Liver (tissue), 8 donors: ENCODE measurements at regions not wholly inside any gene's neighbourhood (a gene's known extent, or its start where the extent isn't known, plus 50 kb on each side); places are given as distances from the start of the nearest gene placed in this dataset.

Experiments
- DNase-seq: peaks from one replicate; pipeline ENCODE4 v3.0.0-alpha.2; 2017; ENCODE audit warnings: low spot score
- H3K27ac ChIP-seq, 2 donors: one replicate each; pipeline ENCODE4 v1.7.0; 2013; ENCODE audit warnings: inconsistent platforms in 2 of 2, low read length in 2 of 2, control low read depth in 1 of 2, low read depth in 1 of 2, mild to moderate bottlenecking in 1 of 2
- H3K27me3 ChIP-seq, 4 donors: one replicate each; pipeline versions ENCODE4 v1.6.1 to v1.7.0; 2013; ENCODE audit warnings: low read length in 3 of 4, inconsistent platforms in 1 of 4, mild to moderate bottlenecking in 1 of 4, moderate library complexity in 1 of 4; ENCODE audit not compliant: control insufficient read depth in 4 of 4, insufficient read depth in 4 of 4
- H3K36me3 ChIP-seq, 4 donors: one replicate each; pipeline versions ENCODE4 v1.6.1 to v1.7.0; 2013; ENCODE audit warnings: low read length in 3 of 4, mild to moderate bottlenecking in 3 of 4, low read depth in 1 of 4, moderate library complexity in 1 of 4; ENCODE audit not compliant: control insufficient read depth in 4 of 4, insufficient read depth in 3 of 4
- H3K4me1 ChIP-seq, 4 donors: one replicate each; pipeline versions ENCODE4 v1.6.1 to v1.7.0; 2013; ENCODE audit warnings: low read length in 3 of 4, mild to moderate bottlenecking in 3 of 4, moderate library complexity in 1 of 4; ENCODE audit not compliant: control insufficient read depth in 4 of 4, insufficient read depth in 4 of 4
- H3K4me3 ChIP-seq, 3 donors: one replicate each; pipeline versions ENCODE4 v1.6.1 to v1.7.0; 2013; ENCODE audit warnings: low read length in 3 of 3, control low read depth in 1 of 3, low read depth in 1 of 3, mild to moderate bottlenecking in 1 of 3
- H3K9ac ChIP-seq, 2 donors: one replicate each; pipeline ENCODE4 v1.7.0; 2013; ENCODE audit warnings: low read length in 2 of 2, mild to moderate bottlenecking in 2 of 2, moderate library complexity in 2 of 2, control low read depth in 1 of 2, low read depth in 1 of 2
- H3K9me3 ChIP-seq, 4 donors: one replicate each; pipeline versions ENCODE4 v1.6.1 to v1.7.0; 2013; ENCODE audit warnings: low read length in 3 of 4; ENCODE audit not compliant: control insufficient read depth in 4 of 4
- ATF3 ChIP-seq: IDR thresholded peaks from 2 replicates; pipeline ENCODE4 v1.6.1; 2016; ENCODE audit warnings: antibody characterized with exemption
- CTCF ChIP-seq: fragments of 150-350 bp; IDR thresholded peaks from 2 replicates; pipeline ENCODE4 v1.5.1; 2017; ENCODE audit warnings: improper control_type of control experiment, low read depth, low read length; ENCODE audit not compliant: missing input control
- EGR1 ChIP-seq, 2 donors: IDR thresholded peaks; 2 replicates each; pipeline ENCODE4 v1.6.1; 2016 to 2018; ENCODE audit warnings: antibody characterized with exemption in 2 of 2, low read depth in 2 of 2
- FOXA2 ChIP-seq: IDR thresholded peaks from 2 replicates; pipeline ENCODE4 v1.6.1; 2016; ENCODE audit warnings: antibody characterized with exemption
- HNF4G ChIP-seq: IDR thresholded peaks from 2 replicates; pipeline ENCODE4 v1.6.1; 2016; ENCODE audit warnings: antibody characterized with exemption
- JUND ChIP-seq, 2 donors: IDR thresholded peaks; 2 replicates each; pipeline ENCODE4 v1.6.1; 2016; ENCODE audit warnings: antibody characterized with exemption in 2 of 2
- NR2F2 ChIP-seq: IDR thresholded peaks from 2 replicates; pipeline ENCODE4 v1.6.1; 2016; ENCODE audit warnings: antibody characterized with exemption
- RAD21 ChIP-seq, 2 donors: IDR thresholded peaks; 2 replicates each; pipeline ENCODE4 v1.6.1; 2016; ENCODE audit warnings: antibody characterized with exemption in 2 of 2, mild to moderate bottlenecking in 2 of 2
- RXRA ChIP-seq, 2 donors: IDR thresholded peaks; 2 replicates each; pipeline ENCODE4 v1.6.1; 2017 to 2018; ENCODE audit warnings: antibody characterized with exemption in 2 of 2, mild to moderate bottlenecking in 1 of 2
- SP1 ChIP-seq: IDR thresholded peaks from 2 replicates; pipeline ENCODE4 v1.6.1; 2018; ENCODE audit warnings: antibody characterized with exemption, mild to moderate bottlenecking
- YY1 ChIP-seq: IDR thresholded peaks from 2 replicates; pipeline ENCODE4 v1.6.1; 2016; ENCODE audit warnings: antibody characterized with exemption, mild to moderate bottlenecking
- WGBS: extraction: QIAGEN DNeasy Blood & Tissue Kit; methylation state at CpG from one replicate; pipeline ENCODE4 v1.1.7; 2013; 5-methylcytosine and 5-hydroxymethylcytosine counted together
- TF ChIP-seq, protein P1 (sequence below): IDR thresholded peaks from 2 replicates; pipeline ENCODE4 v1.6.1; 2016; ENCODE audit warnings: antibody characterized with exemption
- TF ChIP-seq, protein P2 (sequence below): IDR thresholded peaks from 2 replicates; pipeline ENCODE4 v1.6.1; 2016; ENCODE audit warnings: antibody characterized with exemption, mild to moderate bottlenecking
- TF ChIP-seq, protein P3 (sequence below): IDR thresholded peaks from 2 replicates; pipeline ENCODE4 v1.6.1; 2016; ENCODE audit warnings: antibody characterized with exemption
- donor health status: healthy.
- donor health status: healthy.
- donor health status: healthy.
- donor health status: healthy.
- donor health status: healthy.

DNA sequence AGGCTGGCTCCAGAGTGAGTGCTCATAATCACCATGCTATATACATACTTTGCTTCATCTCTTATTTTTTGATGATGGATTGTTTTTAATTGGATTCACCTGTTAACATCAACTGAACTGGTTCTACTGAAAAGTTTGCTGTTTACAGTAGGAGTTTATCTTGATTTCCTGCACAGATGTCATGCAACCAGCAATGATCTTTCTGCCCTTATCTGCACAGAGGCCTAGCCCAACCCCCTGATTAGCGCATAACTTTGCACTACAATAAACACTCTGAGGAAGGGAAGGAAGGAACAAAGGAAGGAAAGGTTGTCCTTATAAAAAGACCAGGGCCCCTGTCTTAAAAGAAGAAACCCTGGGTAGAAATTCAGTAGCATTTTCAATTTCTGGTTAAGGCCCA is 152.9 kb downstream of the RGS9 start:
- Histone ChIP-seq H3K36me3 (no peaks in the 10 kb centered on the region), H3K9ac (no peak overlapping the region), H3K27ac (no peak overlapping the region), H3K4me3 (no peak overlapping the region), H3K27me3 (no peaks in the 10 kb centered on the region), H3K4me1 (no peaks in the 10 kb centered on the region), H3K9me3 (no peaks in the 10 kb centered on the region)
- 83% methylated on average over 1 of the region's 1 CpG for WGBS
- no peak for DNase-seq
- no peak for TF ChIP-seq NR2F2
- no peak for TF ChIP-seq JUND (IDR thresholded peaks at IDR 0.05)
- no peak for TF ChIP-seq ATF3
- no peak for TF ChIP-seq CTCF
- no peak for TF ChIP-seq HNF4G
- TF ChIP-seq YY1, result no peak
- no peak for TF ChIP-seq RXRA (IDR thresholded peaks at IDR 0.05)
- TF ChIP-seq, protein P1, sequence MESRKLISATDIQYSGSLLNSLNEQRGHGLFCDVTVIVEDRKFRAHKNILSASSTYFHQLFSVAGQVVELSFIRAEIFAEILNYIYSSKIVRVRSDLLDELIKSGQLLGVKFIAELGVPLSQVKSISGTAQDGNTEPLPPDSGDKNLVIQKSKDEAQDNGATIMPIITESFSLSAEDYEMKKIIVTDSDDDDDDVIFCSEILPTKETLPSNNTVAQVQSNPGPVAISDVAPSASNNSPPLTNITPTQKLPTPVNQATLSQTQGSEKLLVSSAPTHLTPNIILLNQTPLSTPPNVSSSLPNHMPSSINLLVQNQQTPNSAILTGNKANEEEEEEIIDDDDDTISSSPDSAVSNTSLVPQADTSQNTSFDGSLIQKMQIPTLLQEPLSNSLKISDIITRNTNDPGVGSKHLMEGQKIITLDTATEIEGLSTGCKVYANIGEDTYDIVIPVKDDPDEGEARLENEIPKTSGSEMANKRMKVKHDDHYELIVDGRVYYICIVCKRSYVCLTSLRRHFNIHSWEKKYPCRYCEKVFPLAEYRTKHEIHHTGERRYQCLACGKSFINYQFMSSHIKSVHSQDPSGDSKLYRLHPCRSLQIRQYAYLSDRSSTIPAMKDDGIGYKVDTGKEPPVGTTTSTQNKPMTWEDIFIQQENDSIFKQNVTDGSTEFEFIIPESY, result no peak
- TF ChIP-seq RAD21 (IDR thresholded peaks at IDR 0.05), result no peak
- no peak for TF ChIP-seq FOXA2
- TF ChIP-seq, protein P2, sequence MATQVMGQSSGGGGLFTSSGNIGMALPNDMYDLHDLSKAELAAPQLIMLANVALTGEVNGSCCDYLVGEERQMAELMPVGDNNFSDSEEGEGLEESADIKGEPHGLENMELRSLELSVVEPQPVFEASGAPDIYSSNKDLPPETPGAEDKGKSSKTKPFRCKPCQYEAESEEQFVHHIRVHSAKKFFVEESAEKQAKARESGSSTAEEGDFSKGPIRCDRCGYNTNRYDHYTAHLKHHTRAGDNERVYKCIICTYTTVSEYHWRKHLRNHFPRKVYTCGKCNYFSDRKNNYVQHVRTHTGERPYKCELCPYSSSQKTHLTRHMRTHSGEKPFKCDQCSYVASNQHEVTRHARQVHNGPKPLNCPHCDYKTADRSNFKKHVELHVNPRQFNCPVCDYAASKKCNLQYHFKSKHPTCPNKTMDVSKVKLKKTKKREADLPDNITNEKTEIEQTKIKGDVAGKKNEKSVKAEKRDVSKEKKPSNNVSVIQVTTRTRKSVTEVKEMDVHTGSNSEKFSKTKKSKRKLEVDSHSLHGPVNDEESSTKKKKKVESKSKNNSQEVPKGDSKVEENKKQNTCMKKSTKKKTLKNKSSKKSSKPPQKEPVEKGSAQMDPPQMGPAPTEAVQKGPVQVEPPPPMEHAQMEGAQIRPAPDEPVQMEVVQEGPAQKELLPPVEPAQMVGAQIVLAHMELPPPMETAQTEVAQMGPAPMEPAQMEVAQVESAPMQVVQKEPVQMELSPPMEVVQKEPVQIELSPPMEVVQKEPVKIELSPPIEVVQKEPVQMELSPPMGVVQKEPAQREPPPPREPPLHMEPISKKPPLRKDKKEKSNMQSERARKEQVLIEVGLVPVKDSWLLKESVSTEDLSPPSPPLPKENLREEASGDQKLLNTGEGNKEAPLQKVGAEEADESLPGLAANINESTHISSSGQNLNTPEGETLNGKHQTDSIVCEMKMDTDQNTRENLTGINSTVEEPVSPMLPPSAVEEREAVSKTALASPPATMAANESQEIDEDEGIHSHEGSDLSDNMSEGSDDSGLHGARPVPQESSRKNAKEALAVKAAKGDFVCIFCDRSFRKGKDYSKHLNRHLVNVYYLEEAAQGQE, result no peak
- TF ChIP-seq, protein P3, sequence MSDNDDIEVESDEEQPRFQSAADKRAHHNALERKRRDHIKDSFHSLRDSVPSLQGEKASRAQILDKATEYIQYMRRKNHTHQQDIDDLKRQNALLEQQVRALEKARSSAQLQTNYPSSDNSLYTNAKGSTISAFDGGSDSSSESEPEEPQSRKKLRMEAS, result no peak
- TF ChIP-seq EGR1 (IDR thresholded peaks at IDR 0.05; ENCODE audit: low read depth in 2 of 2), result no peak

GRCh38 chr17:65287040-65287439 is 149.9 kb downstream of the RGS9 start:
- no peak overlapping the region for H3K9ac ChIP-seq
- H3K27ac ChIP-seq, result no peak overlapping the region
- no peaks in the 10 kb centered on the region for H3K9me3 ChIP-seq
- H3K27me3 ChIP-seq, result no peaks in the 10 kb centered on the region
- H3K4me1 ChIP-seq, result no peaks in the 10 kb centered on the region
- DNase-seq, result no peak
- no peaks in the 10 kb centered on the region for H3K36me3 ChIP-seq
- no peak overlapping the region for H3K4me3 ChIP-seq
- WGBS, result 40% methylated on average over 4 of the region's 4 CpGs
- TF ChIP-seq HNF4G, result no peak
- TF ChIP-seq, protein P1, result no peak
- TF ChIP-seq ATF3, result no peak
- peak; percentile 7 for TF ChIP-seq SP1
- peak; percentile 81 for TF ChIP-seq NR2F2
- no peak for TF ChIP-seq RAD21 (IDR thresholded peaks at IDR 0.05)
- TF ChIP-seq RXRA (IDR thresholded peaks at IDR 0.05), result no peak
- TF ChIP-seq YY1, result no peak
- TF ChIP-seq CTCF, result no peak
- no peak for TF ChIP-seq EGR1 (IDR thresholded peaks at IDR 0.05; ENCODE audit: low read depth in 2 of 2)
- TF ChIP-seq, protein P2, result no peak
